ENCODE measurements at regions not wholly inside any gene's neighbourhood (a gene's known extent, or its start where the extent isn't known, plus 50 kb on each side); places are given as distances from the start of the nearest gene placed in this dataset.

DNA sequence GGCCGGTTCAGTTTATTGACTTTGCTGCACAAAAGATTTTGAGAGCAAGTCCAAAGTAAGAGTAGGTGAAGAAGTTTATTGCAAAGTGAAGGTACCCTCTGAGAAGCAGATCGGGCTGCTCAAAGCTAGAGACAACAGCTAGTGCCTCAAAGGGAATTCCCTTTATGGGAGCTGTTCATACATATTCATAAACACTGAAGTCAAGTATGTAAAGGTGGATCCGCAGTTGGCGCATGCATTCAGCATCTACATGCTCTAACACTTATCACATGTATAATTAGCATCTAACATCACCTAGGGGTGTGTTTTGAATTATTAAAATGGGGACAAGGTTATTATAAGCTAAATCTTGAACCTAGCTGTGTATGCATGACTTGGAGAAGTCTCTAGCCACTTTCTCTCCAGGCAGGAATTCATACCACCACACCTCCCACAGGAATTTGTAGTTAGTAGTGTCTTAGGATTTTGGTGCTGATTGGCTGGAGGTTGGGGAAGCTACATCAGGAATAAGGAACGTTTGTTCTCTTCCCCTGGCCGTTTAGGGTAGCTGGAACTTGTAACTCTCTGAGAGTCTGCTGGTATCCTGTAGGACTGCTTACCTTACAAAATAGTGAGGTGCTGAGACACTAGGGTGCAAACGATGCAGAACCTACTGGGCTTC is 1633.9 kb downstream of the GRIK2 start:
- Histone ChIP-seq H3K4me1 (replicated peaks in 1 of 2) (no peaks in the 10 kb centered on the region), H3K27me3 (no peaks in the 10 kb centered on the region), H3K36me3 (replicated peaks in 1 of 2) (no peaks in the 10 kb centered on the region), H3K27ac (no peak overlapping the region), H3K4me3 (no peak overlapping the region), H3K9me3 (replicated peaks in 1 of 3) (no peaks in the 10 kb centered on the region)
- intact Hi-C loops (cut with DNase I), result no loop called here
- 53 to 69% (median 64%) methylated on average over 7 of the region's 7 CpGs for WGBS, 4 donors
- DNase-seq, result no peak
- TF ChIP-seq, protein P1, sequence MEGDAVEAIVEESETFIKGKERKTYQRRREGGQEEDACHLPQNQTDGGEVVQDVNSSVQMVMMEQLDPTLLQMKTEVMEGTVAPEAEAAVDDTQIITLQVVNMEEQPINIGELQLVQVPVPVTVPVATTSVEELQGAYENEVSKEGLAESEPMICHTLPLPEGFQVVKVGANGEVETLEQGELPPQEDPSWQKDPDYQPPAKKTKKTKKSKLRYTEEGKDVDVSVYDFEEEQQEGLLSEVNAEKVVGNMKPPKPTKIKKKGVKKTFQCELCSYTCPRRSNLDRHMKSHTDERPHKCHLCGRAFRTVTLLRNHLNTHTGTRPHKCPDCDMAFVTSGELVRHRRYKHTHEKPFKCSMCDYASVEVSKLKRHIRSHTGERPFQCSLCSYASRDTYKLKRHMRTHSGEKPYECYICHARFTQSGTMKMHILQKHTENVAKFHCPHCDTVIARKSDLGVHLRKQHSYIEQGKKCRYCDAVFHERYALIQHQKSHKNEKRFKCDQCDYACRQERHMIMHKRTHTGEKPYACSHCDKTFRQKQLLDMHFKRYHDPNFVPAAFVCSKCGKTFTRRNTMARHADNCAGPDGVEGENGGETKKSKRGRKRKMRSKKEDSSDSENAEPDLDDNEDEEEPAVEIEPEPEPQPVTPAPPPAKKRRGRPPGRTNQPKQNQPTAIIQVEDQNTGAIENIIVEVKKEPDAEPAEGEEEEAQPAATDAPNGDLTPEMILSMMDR (IDR thresholded peaks at IDR 0.05), result no peak
- TF ChIP-seq POLR2A (IDR thresholded peaks at IDR 0.05), result no peak

DNA sequence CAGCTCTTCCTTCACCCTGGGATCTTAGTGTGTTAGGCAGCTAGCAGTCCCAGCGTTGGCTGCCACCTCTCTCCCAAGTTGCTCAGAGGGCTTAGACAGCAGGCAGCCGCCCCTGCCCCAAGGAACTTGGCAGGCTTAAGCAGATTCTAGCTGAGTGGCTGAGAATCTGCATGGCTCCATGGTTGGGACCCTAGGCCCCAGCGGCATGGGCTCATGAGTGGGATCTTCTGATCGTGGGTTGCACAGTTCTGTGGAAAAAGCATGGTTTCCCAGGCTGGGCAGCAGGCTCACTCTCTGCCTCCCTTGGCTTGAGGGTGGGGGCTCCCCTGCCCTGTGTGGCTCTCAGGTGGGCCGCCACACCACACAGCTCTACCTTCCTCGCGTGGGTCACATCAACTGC is 1624.9 kb downstream of the GRIK2 start:
- no peaks in the 10 kb centered on the region for H3K36me3 ChIP-seq (replicated peaks in 1 of 2)
- intact Hi-C loops (cut with DNase I), result no loop called here
- no peak for TF ChIP-seq POLR2A (IDR thresholded peaks at IDR 0.05)
- TF ChIP-seq, protein P1 (IDR thresholded peaks at IDR 0.05), result no peak
- 81 to 92% (median 82%) methylated on average over 3 to 7 of the region's 7 CpGs for WGBS, 4 donors
- H3K27me3 ChIP-seq, result no peaks in the 10 kb centered on the region
- no peak overlapping the region for H3K27ac ChIP-seq
- H3K4me1 ChIP-seq (replicated peaks in 1 of 2), result no peaks in the 10 kb centered on the region
- H3K9me3 ChIP-seq (replicated peaks in 1 of 3), result no peaks in the 10 kb centered on the region
- no peak overlapping the region for H3K4me3 ChIP-seq
- no peak for DNase-seq

DNA sequence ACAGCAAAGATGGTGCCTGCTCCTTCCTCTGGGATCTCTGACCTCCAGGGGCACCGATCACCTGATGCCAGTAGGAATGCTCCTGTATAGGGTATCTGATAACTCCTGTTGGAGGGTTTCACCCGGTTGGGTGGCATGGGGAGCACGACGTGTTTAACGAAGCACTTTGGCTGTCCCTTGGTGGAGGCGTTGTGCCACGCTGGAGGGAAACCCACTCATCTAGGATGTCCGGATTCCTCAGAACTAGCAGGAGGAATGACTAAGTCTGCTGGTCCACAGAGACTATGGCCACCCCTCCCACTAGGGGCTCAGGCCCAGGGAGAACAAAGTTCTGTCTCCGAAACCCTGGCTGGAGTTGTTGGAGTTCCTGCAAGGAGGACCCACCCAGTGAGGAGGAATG is 1624.4 kb downstream of the GRIK2 start:
- H3K4me1 ChIP-seq (replicated peaks in 1 of 2), result no peaks in the 10 kb centered on the region
- WGBS, 4 donors, result 89 to 100% (median 91%) methylated on average over 1 to 9 of the region's 9 CpGs
- DNase-seq, result no peak

DNA sequence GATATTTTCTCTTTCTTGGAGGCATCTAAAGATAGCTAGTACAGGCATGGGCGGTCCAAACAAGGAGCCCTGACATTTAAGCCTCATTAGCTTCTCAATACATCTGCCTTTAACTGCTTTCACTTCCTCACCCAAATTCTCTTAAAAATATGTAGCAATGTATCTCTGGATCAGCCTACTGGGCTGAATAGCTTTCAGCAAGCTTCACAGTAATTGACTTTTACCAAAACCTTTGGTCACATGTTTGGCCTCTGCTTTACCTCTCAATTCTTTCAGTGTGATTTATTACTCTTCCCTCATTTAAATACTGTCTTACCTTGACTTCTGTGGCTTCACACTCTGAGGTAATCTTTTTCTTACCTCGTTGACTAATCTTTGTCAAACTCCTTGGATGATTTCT is 1618.1 kb downstream of the GRIK2 start:
- no peaks in the 10 kb centered on the region for H3K9me3 ChIP-seq (replicated peaks in 1 of 3)
- no peaks in the 10 kb centered on the region for H3K4me1 ChIP-seq (replicated peaks in 1 of 2)
- H3K27me3 ChIP-seq, result no peaks in the 10 kb centered on the region
- H3K36me3 ChIP-seq (replicated peaks in 1 of 2), result no peaks in the 10 kb centered on the region
- intact Hi-C loops (cut with DNase I), result no loop called here
- no peak for TF ChIP-seq POLR2A (IDR thresholded peaks at IDR 0.05)
- TF ChIP-seq, protein P1 (IDR thresholded peaks at IDR 0.05), result no peak
- no peak overlapping the region for H3K27ac ChIP-seq
- no peak overlapping the region for H3K4me3 ChIP-seq
- 47 to 53% (median 50%) methylated on average over 2 of the region's 2 CpGs for WGBS, 4 donors
- no peak for DNase-seq

More for the DNA sequence above, 1624.4 kb downstream of the GRIK2 start:
- intact Hi-C loops (cut with DNase I), result no loop called here
- H3K36me3 ChIP-seq (replicated peaks in 1 of 2), result no peaks in the 10 kb centered on the region
- no peak overlapping the region for H3K4me3 ChIP-seq
- TF ChIP-seq, protein P1 (IDR thresholded peaks at IDR 0.05), result no peak
- no peak for TF ChIP-seq POLR2A (IDR thresholded peaks at IDR 0.05)
- no peaks in the 10 kb centered on the region for H3K9me3 ChIP-seq (replicated peaks in 1 of 3)
- no peak overlapping the region for H3K27ac ChIP-seq
- no peaks in the 10 kb centered on the region for H3K27me3 ChIP-seq
